ENCODE measurements at regions not wholly inside any gene's neighbourhood (a gene's known extent, or its start where the extent isn't known, plus 50 kb on each side); places are given as distances from the start of the nearest gene placed in this dataset.

DNA sequence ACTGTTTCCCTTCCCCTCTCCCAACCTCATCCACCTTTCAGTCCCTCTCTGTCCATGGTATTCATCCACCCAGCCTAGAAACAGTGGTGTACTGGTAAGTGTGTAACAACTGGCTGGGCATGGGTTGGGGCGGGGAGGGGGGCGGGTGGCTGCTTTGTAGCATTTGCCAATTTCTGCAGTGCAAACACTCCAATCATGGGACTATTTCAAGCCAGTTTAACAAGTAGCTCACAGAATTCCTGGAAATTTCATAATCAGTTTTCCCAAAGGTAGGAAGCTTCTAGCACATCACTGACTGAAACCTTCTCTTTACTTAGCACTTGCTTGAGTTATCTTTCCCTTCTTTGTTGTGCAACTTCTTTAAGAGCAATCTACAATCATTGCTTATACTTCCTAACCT is 100.8 kb upstream of the WASF3 start:
- H3K36me3 ChIP-seq: no peaks in the 10 kb centered on the region
- H3K4me3 ChIP-seq: no peak overlapping the region
- DNase-seq: no peak
- no peak overlapping the region for H3K27ac ChIP-seq
- H3K9me3 ChIP-seq: no peaks in the 10 kb centered on the region
- H3K27me3 ChIP-seq: no peaks in the 10 kb centered on the region
- H3K4me1 ChIP-seq: no peaks in the 10 kb centered on the region
- no peak for TF ChIP-seq POLR2A (IDR thresholded peaks at IDR 0.05)
- TF ChIP-seq, protein P1, sequence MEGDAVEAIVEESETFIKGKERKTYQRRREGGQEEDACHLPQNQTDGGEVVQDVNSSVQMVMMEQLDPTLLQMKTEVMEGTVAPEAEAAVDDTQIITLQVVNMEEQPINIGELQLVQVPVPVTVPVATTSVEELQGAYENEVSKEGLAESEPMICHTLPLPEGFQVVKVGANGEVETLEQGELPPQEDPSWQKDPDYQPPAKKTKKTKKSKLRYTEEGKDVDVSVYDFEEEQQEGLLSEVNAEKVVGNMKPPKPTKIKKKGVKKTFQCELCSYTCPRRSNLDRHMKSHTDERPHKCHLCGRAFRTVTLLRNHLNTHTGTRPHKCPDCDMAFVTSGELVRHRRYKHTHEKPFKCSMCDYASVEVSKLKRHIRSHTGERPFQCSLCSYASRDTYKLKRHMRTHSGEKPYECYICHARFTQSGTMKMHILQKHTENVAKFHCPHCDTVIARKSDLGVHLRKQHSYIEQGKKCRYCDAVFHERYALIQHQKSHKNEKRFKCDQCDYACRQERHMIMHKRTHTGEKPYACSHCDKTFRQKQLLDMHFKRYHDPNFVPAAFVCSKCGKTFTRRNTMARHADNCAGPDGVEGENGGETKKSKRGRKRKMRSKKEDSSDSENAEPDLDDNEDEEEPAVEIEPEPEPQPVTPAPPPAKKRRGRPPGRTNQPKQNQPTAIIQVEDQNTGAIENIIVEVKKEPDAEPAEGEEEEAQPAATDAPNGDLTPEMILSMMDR (IDR thresholded peaks at IDR 0.05): no peak

DNA sequence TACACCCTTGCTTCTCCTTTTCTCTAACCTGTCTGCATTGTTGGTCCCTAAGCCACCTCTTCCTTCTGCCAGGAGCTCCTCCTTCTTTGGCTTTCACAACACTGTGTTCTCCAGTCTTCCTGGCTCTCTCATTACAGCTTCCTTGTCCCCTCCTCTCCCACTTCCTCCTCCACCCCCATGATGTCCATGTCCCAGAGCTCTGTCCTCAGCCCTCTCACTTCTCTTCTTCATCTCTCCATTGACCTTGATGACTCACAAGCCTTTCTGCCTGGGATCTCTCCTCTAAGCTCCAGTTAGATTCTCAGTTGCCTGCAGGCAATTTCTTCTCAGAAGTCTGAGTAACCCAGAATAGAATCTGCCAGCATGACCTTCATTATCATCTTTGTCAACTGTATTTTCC is 100.3 kb upstream of the WASF3 start:
- TF ChIP-seq POLR2A (IDR thresholded peaks at IDR 0.05): no peak
- TF ChIP-seq, protein P1 (IDR thresholded peaks at IDR 0.05): no peak
- no peak overlapping the region for H3K27ac ChIP-seq
- H3K9me3 ChIP-seq: no peaks in the 10 kb centered on the region
- no peaks in the 10 kb centered on the region for H3K36me3 ChIP-seq
- H3K4me3 ChIP-seq: no peak overlapping the region
- H3K4me1 ChIP-seq: no peaks in the 10 kb centered on the region
- no peak for DNase-seq
- no peaks in the 10 kb centered on the region for H3K27me3 ChIP-seq

GRCh38 chr13:26458196-26458749 is 99.2 kb upstream of the WASF3 start:
- no peak for DNase-seq
- TF ChIP-seq, protein P1 (IDR thresholded peaks at IDR 0.05): no peak
- TF ChIP-seq POLR2A (IDR thresholded peaks at IDR 0.05): no peak
- Histone ChIP-seq H3K27ac (no peak overlapping the region), H3K4me3 (no peak overlapping the region), H3K9me3 (no peaks in the 10 kb centered on the region), H3K4me1 (no peaks in the 10 kb centered on the region), H3K36me3 (no peaks in the 10 kb centered on the region), H3K27me3 (no peaks in the 10 kb centered on the region)

DNA sequence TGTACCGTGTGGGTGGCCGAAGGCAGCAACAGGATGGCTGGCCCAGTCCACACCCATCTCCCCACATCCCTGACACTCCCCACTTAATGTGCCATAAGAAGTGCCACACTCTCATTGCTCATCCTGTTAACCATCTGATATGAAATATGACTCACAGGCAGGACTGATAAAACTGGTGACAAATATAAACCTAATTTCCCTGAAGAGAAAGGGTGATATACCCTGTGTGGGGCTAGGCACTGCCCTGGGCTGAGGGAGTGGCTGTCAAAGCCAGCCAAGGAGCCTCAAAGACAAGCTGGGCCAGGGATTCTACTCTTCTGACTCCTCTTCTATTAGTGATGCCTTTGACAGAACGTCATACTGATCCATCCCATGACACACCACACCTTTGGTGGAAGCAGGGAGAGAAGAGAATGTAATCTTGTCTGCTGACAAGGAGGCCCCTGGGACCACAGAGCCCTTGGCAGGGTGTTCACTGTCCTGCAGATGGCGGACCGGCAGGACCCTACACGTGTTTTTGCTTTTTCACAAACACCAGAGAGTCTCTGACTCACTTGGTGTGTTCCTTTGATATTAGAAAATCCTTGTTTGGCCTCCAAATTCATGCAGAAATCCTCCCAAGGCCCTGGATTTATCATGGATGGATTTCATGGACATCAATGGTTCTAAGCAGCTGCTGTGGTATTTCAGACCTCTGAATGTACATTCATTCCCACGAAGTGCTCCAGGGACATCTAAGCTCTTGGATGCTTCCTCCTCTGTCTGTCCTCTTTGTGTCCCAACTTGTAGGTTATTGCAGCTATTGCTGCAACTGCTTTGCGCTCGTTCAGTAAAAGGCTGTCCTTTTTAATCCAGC is 98.0 kb upstream of the WASF3 start:
- peak in 1 of 3 donors; percentile 65 for DNase-seq
- peak overlapping the region in 1 of 4 donors; percentile 53 for H3K27ac ChIP-seq

GRCh38 chr13:26460648-26461047 is 96.8 kb upstream of the WASF3 start:
- H3K27ac ChIP-seq: no peak overlapping the region
- no peaks in the 10 kb centered on the region for H3K9me3 ChIP-seq
- no peak overlapping the region for H3K4me3 ChIP-seq
- no peaks in the 10 kb centered on the region for H3K27me3 ChIP-seq
- DNase-seq: no peak
- TF ChIP-seq, protein P1 (IDR thresholded peaks at IDR 0.05): no peak
- no peak for TF ChIP-seq POLR2A (IDR thresholded peaks at IDR 0.05)
- H3K4me1 ChIP-seq: no peaks in the 10 kb centered on the region
- H3K36me3 ChIP-seq: no peaks in the 10 kb centered on the region

More for the DNA sequence above, 98.0 kb upstream of the WASF3 start:
- Histone ChIP-seq H3K36me3 (no peaks in the 10 kb centered on the region), H3K4me3 (no peak overlapping the region), H3K4me1 (no peaks in the 10 kb centered on the region), H3K9me3 (no peaks in the 10 kb centered on the region), H3K27me3 (no peaks in the 10 kb centered on the region)
- TF ChIP-seq, protein P1 (IDR thresholded peaks at IDR 0.05): no peak
- no peak for TF ChIP-seq POLR2A (IDR thresholded peaks at IDR 0.05)
